GM12892 (cell line): ENCODE measurements at regions not wholly inside any gene's neighbourhood (a gene's known extent, or its start where the extent isn't known, plus 50 kb on each side); places are given as distances from the start of the nearest gene placed in this dataset.
"Not testable (repeated sequence)": the region's sequence is repeated elsewhere in the genome, so short reads cannot be mapped to it uniquely, and the experiment has no call there.

ENCODE experiments used
- DNase-seq: peaks from one replicate; pipeline ENCODE4 v3.0.0; 2011; ENCODE audit not compliant: insufficient read length
- FAIRE-seq: peaks from 2 replicates; lab custom pipeline; 2011; peaks lifted over from hg19 to GRCh38; lab: Jason Lieb, UNC
- POLR2A ChIP-seq: IDR thresholded peaks from 2 replicates; pipeline ENCODE4 v1.6.1; 2011; ENCODE audit warnings: low read depth, low read length, control low read depth
- POLR2AphosphoS5 ChIP-seq: IDR thresholded peaks from 2 replicates; pipeline ENCODE4 v1.6.1; 2011; ENCODE audit warnings: low read depth, low read length, control low read depth
- TAF1 ChIP-seq: IDR thresholded peaks from 2 replicates; pipeline ENCODE4 v1.6.1; 2011; ENCODE audit warnings: low read depth, mild to moderate bottlenecking, control low read depth, low read length, borderline replicate concordance

DNA sequence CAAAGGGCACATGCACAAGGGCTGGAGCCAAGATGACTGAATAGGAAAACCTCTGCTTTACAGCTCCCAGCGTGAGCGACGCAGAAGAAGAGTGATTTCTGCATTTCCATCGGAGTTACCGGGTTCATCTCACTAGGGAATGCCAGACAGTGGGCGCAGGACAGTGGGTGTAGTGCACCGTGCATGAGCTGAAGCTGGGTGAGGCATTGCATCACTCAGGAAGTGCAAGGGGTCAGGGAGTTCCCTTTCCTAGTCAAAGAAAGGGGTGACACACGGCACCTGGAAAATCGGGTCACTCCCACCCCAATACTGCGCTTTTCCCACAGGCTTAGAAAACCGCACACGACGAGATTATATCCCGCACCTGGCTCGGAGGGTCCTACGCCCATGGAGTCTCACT lies 64.5 kb upstream of the HTR1E start:
- DNase-seq, FAIRE-seq: not testable (repeated sequence)

DNA sequence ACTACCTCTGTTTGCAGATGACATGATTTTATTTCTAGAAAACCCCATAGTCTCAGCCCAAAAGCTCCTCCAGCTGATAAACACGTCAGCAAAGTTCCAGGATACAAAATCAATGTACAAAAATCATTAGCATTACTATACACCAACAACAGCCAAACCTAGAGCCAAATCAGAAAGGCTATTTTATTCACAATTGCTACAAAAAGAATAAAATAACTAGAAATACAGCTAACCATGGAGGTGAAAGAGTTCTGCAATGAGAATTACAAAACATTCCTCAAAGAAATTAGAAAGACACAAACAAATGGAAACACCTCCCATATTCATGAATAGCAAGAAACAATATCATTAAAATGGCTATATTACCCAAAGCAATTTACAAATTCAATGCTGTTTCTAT lies 65.6 kb upstream of the HTR1E start:
- TF ChIP-seq POLR2AphosphoS5 (no peak), TAF1 (no peak), POLR2A (no peak)
- FAIRE-seq (no peak), DNase-seq (no peak)

DNA sequence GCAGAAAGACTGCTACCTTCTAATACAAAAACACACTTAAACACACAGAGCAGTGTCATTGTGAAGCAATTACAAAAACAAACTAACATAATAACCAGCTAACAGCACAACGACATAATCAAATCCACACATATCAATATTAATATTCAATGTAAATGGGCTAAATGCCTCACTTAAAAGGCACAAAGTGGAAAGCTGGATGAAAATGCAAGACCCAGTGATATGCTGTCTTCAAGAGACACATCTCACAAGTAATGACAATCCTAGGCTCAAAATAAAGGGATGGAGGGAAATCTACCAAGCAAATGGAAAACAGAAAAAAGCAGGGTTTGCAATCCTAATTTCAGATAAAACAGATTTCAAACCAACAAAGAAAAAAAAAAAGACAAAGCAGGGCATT lies 67.8 kb upstream of the HTR1E start:
- no peak for DNase-seq
- no peak for FAIRE-seq
- no peak for TF ChIP-seq POLR2AphosphoS5
- TF ChIP-seq TAF1, result no peak
- TF ChIP-seq POLR2A, result no peak

DNA sequence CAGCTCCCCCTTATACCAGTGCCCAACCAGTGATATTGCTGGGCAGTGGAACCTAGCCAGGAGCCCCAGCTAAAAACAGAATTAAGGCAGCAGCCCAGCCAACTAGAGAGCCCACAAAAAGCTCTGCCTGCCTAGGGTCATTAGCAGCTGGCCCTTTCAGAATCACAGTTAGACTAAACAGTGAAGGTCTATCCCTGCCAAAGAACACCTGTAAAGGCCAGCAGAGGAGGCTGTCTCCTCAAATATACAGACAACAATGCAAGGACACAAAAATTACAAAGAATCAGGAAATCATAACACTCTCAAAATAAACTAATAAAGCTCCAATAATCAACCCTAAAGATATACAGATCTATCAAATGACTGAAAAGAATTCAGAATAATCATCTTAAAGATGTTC lies 77.8 kb upstream of the HTR1E start:
- TF ChIP-seq POLR2A, result no peak
- no peak for TF ChIP-seq TAF1
- TF ChIP-seq POLR2AphosphoS5, result no peak
- FAIRE-seq, result no peak
- no peak for DNase-seq

DNA sequence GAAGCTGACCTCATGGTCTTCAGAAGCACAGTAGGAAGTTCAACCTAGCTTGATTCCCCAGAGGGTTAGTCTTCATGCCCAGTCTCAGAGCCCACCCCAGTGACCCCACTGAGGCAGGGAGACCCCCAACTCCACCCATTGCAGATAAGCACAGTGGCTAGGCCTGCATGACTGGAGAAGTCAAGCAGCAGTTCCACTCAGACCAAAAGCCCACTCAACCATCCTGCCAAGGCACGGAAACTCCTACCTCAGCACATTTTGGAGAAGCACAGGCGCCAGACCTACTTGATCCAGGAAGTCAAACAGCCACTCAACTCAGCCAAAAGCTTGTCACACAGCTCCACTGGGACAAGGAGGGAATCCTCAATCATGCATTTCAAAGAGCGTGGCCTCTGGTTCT lies 78.4 kb upstream of the HTR1E start:
- FAIRE-seq (no peak), DNase-seq (no peak)
- TF ChIP-seq POLR2A (no peak), TAF1 (no peak), POLR2AphosphoS5 (no peak)

DNA sequence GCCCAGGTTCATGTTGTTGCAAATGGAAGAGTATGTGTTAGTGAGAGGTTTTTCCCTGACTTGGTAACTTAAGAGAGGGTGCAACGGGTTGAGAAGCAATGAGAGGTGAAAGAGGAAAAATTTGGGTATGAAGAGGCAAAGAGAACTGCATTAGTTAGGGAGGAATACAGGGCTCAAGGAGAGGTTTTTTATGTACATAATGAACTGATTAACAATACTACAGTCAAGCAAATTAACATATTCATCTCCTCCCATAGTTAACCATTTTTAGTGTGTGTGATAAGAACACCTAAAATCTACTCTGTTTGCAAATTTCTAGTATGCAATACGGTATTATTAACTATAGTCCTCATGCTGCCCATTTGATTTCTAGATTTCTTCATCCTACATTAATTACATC lies 79.5 kb upstream of the HTR1E start:
- FAIRE-seq, result no peak

DNA sequence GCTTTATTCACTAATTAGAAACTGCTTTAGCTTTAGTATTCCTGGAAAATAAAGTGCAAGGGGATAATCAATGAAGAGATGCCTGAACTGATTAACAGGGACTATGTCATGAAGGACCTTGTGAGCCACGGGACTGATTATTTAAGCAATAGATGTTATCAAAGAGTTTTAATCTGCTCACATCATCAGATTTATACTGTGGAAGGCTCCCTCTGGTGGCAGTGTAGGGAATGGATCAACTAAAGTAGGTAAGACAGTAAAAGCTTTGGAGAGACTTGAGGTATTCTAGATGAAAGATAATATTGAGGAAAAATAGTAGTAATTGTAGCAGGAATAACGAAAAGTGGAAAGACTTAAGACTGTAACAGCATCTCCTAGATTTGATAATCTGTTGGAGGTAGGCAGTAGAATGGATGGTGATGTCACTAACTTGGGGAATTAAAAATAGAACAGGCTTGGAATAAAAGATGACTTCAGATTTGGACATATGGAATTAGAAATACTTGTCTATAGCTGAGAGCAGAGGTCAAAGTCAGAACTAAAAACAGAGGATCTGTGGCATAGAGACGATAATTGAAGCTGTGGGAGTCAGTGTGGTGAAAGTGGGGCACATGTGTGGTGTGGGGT lies 80.3 kb upstream of the HTR1E start:
- no peak for DNase-seq
- FAIRE-seq, result peak; percentile 38
- TF ChIP-seq POLR2AphosphoS5 (no peak), TAF1 (no peak), POLR2A (no peak)

More for the DNA sequence above, 79.5 kb upstream of the HTR1E start:
- no peak for DNase-seq
- no peak for TF ChIP-seq POLR2AphosphoS5
- TF ChIP-seq TAF1, result no peak
- TF ChIP-seq POLR2A, result no peak

DNA sequence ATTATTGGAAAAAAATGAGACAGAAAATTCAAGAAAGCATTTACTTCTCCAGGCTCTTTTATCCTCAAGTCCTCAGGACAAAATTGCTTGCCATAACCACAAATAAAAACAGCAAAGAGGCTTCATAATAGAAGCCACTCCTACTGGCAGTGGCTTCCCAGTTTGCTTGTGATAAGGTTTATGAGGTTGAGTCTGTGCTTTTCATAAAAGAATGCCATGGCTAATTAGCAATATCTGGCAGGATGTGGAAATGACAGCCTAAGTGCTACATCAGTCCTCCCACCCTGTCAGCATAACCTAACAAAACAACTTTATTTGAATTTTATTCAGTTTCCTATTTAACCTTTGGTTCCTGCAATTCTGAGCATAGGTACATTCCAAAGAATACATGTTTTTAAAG lies 80.9 kb upstream of the HTR1E start:
- TF ChIP-seq POLR2A (no peak), POLR2AphosphoS5 (no peak), TAF1 (no peak)
- DNase-seq, result no peak
- no peak for FAIRE-seq

DNA sequence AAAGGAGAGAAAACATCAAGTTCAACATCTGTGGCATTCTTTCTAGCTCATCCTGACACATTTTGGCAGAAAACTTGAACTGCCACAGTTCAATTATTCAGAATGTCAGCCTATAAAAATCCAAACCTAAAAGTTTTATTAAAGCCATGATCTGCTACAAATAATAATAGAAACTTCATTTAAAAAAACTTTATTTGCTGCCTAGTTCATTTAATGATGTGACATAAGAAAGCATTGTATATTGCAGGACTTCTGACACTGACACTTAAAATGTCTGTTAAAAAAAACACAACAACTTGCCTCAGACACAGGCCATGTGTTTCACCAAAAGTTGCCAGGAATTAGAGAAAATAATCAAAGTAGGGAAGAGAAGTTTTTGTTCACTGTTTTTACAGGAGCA lies 88.3 kb upstream of the HTR1E start:
- no peak for TF ChIP-seq TAF1
- no peak for TF ChIP-seq POLR2A
- no peak for TF ChIP-seq POLR2AphosphoS5
- DNase-seq (no peak), FAIRE-seq (no peak)

DNA sequence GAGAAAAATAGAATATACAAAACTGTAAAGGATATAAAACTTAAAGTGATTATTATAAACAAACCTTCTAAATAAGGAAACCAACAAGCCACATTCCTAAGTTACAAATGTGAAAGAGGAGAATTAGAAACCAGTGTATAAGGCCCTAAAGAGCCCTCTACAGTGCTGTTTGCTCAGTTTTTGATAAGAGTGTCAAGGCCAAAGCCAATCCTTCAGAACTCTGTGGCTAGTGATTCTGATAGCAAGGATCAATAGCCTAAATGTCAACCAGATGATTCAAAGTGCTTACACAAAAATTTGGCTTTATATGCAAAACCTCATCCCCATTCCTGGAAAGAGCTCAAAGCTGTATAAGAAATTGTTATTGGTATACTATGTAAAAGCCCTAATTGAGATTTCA lies 104.6 kb upstream of the HTR1E start:
- no peak for DNase-seq
- TF ChIP-seq POLR2AphosphoS5 (no peak), TAF1 (no peak), POLR2A (no peak)
- FAIRE-seq, result no peak

DNA sequence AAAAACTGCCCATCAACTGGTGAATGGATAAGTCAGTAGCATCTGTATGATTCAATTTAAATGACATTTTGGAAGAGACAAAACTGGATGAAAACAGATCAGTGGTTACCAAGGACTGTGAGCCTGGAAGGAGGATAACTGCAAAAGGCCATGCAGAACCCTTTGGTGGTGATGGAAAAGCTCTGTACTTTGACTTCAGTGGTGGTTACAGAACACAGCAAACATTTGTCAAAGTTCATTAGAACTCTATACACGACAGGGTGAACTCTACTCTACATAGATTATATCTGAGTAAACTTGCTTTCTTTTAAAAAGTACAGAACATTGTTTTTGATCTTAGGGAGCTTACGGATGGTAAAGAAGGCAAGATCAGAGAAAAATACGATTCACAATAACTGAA lies 111.9 kb upstream of the HTR1E start:
- DNase-seq (no peak), FAIRE-seq (no peak)
- TF ChIP-seq TAF1 (no peak), POLR2A (no peak), POLR2AphosphoS5 (no peak)

DNA sequence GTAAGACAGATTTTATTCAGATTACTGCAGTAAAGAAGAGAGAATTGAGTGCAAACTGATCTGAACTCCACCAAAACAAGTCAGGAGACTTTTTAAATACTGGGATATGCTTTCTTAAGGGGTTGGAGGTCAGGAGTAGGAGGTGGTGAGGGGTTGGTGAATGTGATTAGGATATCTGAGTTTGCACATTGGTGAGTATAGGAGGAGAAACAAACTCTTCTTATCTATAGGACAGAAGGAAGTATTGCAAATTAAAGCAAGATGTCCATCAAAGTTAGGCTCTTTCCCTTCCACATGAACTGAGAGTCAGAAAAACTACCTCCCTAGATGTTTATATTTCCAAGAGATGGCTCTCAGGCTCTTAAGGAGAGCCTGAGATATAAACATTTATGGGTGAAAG lies 114.6 kb upstream of the HTR1E start:
- DNase-seq (no peak), FAIRE-seq (no peak)
- TF ChIP-seq POLR2A (no peak), POLR2AphosphoS5 (no peak), TAF1 (no peak)
